Urothelium cell line (cell line): ENCODE measurements at regions not wholly inside any gene's neighbourhood (a gene's known extent, or its start where the extent isn't known, plus 50 kb on each side); places are given as distances from the start of the nearest gene placed in this dataset.
"Not testable (repeated sequence)": the region's sequence is repeated elsewhere in the genome, so short reads cannot be mapped to it uniquely, and the experiment has no call there.

Experiments used
- DNase-seq: peaks from one replicate; pipeline ENCODE4 v3.0.0; 2011; ENCODE audit warnings: low spot score, mixed read lengths
- FAIRE-seq: peaks from 2 replicates; lab custom pipeline; 2011; peaks lifted over from hg19 to GRCh38; lab: Jason Lieb, UNC

GRCh38 chr5:107011605-107012004 lies 659.1 kb downstream of the EFNA5 start:
- FAIRE-seq: no peak
- no peak for DNase-seq

DNA sequence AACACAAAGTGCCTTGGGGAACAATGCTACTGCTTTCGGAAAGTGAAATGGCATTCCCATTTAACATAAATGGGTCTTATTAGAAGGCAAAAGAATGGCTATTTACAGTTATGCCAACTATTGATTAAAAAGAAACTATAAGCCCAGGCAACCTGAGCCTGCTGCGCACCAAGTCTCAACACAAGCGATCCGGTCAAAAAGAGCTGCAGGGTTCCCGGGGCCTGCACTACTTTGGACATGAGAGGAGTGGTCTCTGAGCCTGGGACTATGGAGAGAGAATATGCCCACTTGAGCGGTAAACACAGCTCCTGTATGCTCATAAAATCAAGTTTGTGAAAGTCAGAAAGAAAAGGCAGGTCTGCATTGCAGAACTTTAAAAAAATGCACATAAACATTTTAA lies 660.7 kb downstream of the EFNA5 start:
- no peak for FAIRE-seq

GRCh38 chr5:107005653-107006052 lies 665.1 kb downstream of the EFNA5 start:
- no peak for FAIRE-seq
- DNase-seq: no peak

More for the DNA sequence above, 660.7 kb downstream of the EFNA5 start:
- DNase-seq: no peak

GRCh38 chr5:107005161-107005560 lies 665.6 kb downstream of the EFNA5 start:
- FAIRE-seq: no peak

DNA sequence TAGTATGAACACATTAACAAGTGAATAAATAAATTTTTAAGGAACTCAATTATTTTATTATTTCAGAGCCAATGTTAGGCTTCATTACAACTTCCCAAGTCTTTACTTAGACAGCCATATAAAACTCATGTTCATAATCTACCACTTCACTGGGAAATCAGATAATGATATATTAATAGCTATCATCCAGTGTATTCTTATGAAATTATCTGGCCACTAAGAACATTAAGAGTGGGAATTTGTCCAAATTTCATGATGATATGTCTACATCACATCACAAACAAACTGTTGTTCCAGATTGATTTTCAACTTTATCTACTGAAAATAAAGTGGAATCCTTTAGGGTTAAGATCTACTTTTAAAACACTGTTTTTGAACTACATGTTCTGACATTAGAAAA lies 668.6 kb downstream of the EFNA5 start:
- FAIRE-seq (no peak), DNase-seq (no peak)

More at GRCh38 chr5:107005161-107005560, 665.6 kb downstream of the EFNA5 start:
- DNase-seq: no peak

DNA sequence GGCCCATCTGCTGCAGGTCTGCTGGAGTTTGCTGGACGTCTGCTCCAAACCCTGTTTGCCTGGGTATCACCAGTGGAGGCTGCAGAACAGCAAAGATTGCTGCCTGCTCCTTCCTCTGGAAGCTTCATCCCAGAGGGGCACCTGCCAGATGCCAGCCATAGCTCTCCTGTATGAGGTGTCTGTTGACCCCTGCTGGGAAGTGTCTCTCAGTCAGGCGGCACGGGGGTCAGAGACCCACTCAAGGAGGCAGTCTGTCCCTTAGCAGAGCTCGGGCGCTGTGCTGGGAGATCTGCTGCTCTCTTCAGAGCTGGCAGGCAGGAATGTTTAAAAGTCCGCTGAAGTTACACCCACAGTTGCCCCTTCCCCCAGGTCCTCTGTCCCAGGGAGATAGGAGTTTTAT lies 671.2 kb downstream of the EFNA5 start:
- not testable (repeated sequence) for FAIRE-seq, DNase-seq

GRCh38 chr5:106986006-106986405 lies 684.7 kb downstream of the EFNA5 start:
- DNase-seq (no peak), FAIRE-seq (no peak)

DNA sequence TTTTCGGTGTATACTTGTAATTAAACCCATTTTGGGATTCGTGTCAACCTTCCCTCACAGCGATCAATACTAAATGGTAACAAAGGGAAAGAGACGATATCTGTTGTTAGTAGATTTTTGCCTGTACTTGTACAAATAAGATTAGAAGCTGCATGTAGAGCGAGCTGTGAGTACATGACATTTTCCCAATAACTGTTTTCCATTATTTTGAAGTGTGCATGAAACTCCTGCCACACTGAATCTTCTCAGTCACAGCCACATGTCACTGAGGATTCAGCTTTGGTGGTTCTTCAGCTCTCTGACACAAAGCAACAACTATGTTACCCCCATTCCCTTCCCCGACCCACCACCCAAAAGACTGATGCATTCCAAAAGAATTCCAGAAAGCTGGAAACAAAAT lies 685.6 kb downstream of the EFNA5 start:
- DNase-seq (no peak), FAIRE-seq (no peak)

GRCh38 chr5:106979178-106979577 lies 691.6 kb downstream of the EFNA5 start:
- not testable (repeated sequence) for DNase-seq, FAIRE-seq

GRCh38 chr5:106978582-106979165 lies 692.1 kb downstream of the EFNA5 start:
- FAIRE-seq: not testable (repeated sequence)

DNA sequence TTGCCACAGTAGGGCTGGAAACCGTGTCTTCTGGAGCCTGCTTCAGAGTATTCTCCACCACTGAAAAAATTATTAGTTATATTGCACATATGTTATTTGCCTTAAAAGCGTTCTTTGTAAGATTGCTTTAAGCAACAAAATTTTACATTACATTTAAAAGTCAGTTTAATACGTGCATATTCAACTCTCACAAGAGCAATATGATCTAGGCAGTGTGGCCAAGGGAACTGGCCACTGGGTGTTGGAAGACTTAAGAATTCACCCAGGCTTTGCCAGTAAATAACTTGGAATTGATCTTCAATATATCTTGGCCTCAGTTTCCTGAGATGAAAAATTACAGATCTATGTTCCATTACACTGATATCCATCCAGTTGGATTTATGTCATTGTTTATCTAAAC lies 694.4 kb downstream of the EFNA5 start:
- FAIRE-seq (no peak), DNase-seq (no peak)

More at GRCh38 chr5:106978582-106979165, 692.1 kb downstream of the EFNA5 start:
- not testable (repeated sequence) for DNase-seq

- no peak for FAIRE-seq
- DNase-seq: no peak
These were observed 696.5 kb downstream of the EFNA5 start for GRCh38 chr5:106974272-106974671.

GRCh38 chr5:106966686-106967315 lies 703.9 kb downstream of the EFNA5 start:
- FAIRE-seq (no peak), DNase-seq (no peak)

DNA sequence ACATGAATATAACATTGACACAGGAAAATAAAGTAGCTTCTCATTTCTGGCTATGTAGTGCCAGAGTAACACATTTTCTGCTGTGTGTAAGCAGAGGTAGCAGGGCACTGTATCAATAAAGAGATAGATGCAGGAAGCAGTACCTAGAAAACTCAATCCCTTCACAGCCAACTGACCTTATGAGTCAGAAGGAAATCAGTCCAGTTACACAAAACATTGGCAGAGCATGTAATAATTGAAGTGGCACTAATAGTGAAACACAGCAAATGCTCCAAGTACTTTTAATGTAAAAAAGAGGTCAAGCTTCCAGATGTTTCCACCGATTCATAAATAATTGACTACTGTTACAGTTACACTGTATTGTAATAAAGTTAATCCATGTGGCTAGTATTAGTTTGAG lies 706.6 kb downstream of the EFNA5 start:
- no peak for FAIRE-seq
- DNase-seq: no peak

DNA sequence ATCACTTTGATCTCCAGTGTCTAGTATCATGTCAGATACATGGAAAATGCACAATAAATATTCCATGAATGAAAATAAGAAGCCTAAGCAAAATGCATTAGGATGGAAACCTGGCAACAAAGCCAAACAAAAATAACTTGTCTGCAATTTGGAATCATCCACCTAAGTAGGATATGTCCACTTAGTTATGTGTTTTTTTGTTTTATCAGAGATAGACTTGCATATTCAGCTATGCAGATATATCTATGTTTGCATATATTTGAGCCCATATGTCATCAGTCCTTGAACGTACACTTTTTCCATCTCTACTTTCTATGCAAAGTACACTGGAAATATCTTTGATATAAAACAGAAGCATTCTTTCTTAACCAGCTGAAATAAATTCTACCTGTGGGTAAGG lies 707.1 kb downstream of the EFNA5 start:
- no peak for DNase-seq
- no peak for FAIRE-seq

DNA sequence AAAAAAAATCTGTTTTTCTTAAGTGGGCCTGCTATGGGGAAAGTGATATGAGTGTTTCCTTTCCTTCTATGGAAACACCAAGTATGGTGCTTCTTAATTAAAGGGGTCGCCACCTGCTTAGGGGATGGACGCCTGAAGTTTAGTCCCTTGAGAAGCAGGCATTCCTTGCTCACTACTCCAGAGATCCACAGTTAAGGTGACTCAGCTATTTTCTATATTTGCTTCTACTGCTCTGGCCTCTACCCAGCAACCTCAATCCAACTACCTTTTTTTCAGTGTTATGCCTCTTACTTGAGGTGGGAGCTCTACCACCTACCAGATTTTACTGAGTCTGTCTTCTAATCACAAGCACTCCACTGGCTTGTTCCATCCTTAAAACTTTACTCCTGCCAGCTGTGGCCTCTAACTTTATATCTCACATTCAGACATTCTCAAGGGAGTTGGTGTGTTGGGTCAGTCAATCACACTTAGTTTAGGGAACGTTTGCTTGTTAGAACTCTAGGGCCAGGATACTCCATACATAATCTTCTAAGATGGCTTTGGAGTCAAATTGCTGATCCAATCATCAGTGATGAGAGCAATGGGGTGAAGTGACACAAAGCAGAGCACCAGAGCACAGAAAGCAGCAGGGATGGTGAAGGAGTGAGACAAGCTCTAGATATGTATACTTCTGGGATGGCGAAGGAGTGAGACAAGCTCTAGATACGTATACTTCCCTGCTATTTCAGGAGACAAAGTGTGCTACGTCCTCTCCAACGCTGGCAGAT lies 708.1 kb downstream of the EFNA5 start:
- DNase-seq (no peak), FAIRE-seq (no peak)

GRCh38 chr5:106959387-106959786 lies 711.4 kb downstream of the EFNA5 start:
- FAIRE-seq (no peak), DNase-seq (peak; percentile 7)

DNA sequence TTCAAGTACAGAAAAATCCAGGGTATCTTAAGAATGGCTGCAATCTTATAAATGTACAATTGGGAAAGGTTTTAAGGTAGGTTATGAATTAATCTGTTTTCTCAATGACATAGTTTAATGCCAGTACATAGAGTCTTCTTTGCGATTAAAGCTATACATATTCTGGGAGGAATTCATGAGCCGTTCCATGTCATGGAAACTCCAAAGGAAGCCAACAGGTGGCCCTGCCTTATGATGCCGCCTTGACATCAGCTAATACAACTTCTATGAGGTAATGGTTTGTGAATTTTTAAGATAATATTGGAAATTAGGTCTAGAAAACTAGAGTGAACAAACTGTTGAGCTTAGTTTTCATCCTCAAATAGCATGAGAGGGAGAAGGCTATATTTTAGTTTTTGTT lies 713.4 kb downstream of the EFNA5 start:
- FAIRE-seq (no peak), DNase-seq (no peak)

GRCh38 chr5:106956886-106957285 lies 713.9 kb downstream of the EFNA5 start:
- DNase-seq: no peak

DNA sequence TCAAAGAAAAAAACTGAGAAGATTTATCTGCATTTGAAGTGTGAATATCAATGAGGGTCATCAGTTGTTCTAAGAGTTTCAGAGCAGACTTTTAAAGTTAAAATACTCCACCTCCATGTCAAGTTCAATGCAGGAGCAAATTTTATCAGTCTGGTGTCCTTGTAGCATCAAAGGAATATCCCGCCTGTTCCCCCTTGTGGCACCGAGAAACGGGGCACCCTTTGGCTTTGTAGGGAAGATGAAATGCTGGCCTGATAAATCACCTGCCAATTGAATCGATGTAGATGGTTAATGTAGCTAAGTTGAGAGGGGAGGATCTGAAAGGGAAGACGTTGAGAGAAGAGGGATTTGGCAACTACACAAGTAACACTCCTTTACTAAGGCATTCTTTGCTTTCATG lies 714.5 kb downstream of the EFNA5 start:
- no peak for DNase-seq
- no peak for FAIRE-seq

More at GRCh38 chr5:106956886-106957285, 713.9 kb downstream of the EFNA5 start:
- no peak for FAIRE-seq

GRCh38 chr5:106940986-106941385 lies 729.8 kb downstream of the EFNA5 start:
- no peak for FAIRE-seq
- peak; percentile 13 for DNase-seq

DNA sequence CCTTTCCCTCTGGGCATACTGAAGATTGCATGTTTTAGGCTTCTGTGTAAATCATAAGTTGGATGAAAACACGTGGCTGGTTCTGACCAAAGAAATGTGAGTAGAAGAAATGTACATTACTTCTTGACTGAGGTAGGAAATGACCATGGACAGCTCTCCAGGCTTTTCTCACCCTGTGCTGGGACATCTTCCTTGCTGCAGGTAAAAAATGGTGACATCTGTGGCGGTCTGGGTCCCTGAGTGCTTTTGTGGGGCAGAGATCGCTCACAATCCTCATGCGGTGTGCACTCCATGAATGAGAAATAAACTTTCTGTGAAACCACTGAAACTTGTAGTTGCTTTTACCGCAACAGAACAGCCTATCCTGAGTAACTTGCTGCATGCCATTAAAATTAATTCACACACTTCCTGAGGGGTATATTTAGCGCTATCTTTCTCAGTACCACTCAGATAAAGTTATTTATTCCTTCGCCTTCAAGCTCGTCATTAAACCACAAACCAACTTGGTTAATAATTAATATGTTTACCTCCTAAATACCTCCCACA lies 730.4 kb downstream of the EFNA5 start:
- DNase-seq (no peak), FAIRE-seq (no peak)
